ENCODE measurements at regions not wholly inside any gene's neighbourhood (a gene's known extent, or its start where the extent isn't known, plus 50 kb on each side); places are given as distances from the start of the nearest gene placed in this dataset.

- no peak for TF ChIP-seq REST (IDR thresholded peaks at IDR 0.05; ENCODE audit: unreplicated experiment)
- TF ChIP-seq CTCF (conservative IDR thresholded peaks at IDR 0.05; ENCODE audit: low read depth in 2 of 2) = no peak
These were observed 1215.8 kb downstream of the CNTNAP5 start (continued) for GRCh38 chr2:125240870-125241269.

GRCh38 chr2:125243074-125243473 lies 1218.0 kb downstream of the CNTNAP5 start:
- Histone ChIP-seq H3K4me1 (ENCODE audit: insufficient read depth) (no peaks in the 10 kb centered on the region), H3F3A (replicated peaks; ENCODE audit: low read depth) (no peaks in the 10 kb centered on the region), H3K9me2 (ENCODE audit: insufficient read depth) (0 out of 2 replicates have a peak, but pooled peaks cover 3% of the 10 kb centered on the region), H3K4me2 (no peak overlapping the region), H3K79me2 (replicated peaks; ENCODE audit: insufficient read depth) (no peaks in the 10 kb centered on the region), H2AFZ (no peak overlapping the region), H3K36me3 (ENCODE audit: insufficient read depth) (no peaks in the 10 kb centered on the region), H3K27me3 (ENCODE audit: insufficient read depth) (no peaks in the 10 kb centered on the region), H3K4me3 (no peak overlapping the region), H4K20me1 (replicated peaks; ENCODE audit: insufficient read depth) (no peaks in the 10 kb centered on the region), H3K27ac (ENCODE audit: low read depth) (no peak overlapping the region)
- no peaks in the 10 kb centered on the region for H3K36me3 Mint-ChIP-seq (ENCODE audit: low read depth)
- H3K27ac Mint-ChIP-seq = no peak overlapping the region
- H3K9me3 Mint-ChIP-seq = no peaks in the 10 kb centered on the region
- H3K4me1 Mint-ChIP-seq = no peaks in the 10 kb centered on the region
- DNase-seq (ENCODE audit: low spot score) = no peak
- no peak overlapping the region for H3K4me3 Mint-ChIP-seq
- H3K27me3 Mint-ChIP-seq (ENCODE audit: insufficient read depth, low read depth, poor library complexity) = no peaks in the 10 kb centered on the region
- no peak for ATAC-seq
- no peak for TF ChIP-seq EZH2 (IDR thresholded peaks at IDR 0.05; ENCODE audit: low read depth, unreplicated experiment)
- TF ChIP-seq NANOG (IDR thresholded peaks at IDR 0.05; ENCODE audit: borderline replicate concordance) = no peak
- TF ChIP-seq POLR2AphosphoS5 (IDR thresholded peaks at IDR 0.05; ENCODE audit: low read depth) = no peak
- TF ChIP-seq REST (IDR thresholded peaks at IDR 0.05; ENCODE audit: unreplicated experiment) = no peak
